ENCODE measurements at regions not wholly inside any gene's neighbourhood (a gene's known extent, or its start where the extent isn't known, plus 50 kb on each side); places are given as distances from the start of the nearest gene placed in this dataset.

DNA sequence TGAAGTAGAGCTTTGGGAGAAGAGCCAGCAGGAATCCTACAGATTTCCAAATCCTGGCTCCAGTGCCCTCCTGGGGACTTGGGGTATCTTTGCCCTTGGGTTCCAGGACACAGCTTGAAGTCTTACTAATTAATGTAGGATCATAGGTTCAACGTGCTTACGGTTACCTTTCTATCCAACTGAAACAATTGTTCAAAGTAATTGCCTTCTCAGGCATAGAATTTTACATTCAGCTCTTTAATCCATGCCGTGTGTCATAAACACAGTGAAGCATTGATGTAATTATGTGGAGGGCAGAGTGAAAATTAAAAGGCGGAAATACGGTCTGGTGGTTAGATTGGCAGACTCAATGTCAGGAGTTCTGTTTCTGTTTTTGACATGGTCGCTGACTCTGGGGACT lies 170.4 kb downstream of the COG6 start:
- TF ChIP-seq, protein P1, sequence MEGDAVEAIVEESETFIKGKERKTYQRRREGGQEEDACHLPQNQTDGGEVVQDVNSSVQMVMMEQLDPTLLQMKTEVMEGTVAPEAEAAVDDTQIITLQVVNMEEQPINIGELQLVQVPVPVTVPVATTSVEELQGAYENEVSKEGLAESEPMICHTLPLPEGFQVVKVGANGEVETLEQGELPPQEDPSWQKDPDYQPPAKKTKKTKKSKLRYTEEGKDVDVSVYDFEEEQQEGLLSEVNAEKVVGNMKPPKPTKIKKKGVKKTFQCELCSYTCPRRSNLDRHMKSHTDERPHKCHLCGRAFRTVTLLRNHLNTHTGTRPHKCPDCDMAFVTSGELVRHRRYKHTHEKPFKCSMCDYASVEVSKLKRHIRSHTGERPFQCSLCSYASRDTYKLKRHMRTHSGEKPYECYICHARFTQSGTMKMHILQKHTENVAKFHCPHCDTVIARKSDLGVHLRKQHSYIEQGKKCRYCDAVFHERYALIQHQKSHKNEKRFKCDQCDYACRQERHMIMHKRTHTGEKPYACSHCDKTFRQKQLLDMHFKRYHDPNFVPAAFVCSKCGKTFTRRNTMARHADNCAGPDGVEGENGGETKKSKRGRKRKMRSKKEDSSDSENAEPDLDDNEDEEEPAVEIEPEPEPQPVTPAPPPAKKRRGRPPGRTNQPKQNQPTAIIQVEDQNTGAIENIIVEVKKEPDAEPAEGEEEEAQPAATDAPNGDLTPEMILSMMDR (IDR thresholded peaks at IDR 0.05) = no peak

DNA sequence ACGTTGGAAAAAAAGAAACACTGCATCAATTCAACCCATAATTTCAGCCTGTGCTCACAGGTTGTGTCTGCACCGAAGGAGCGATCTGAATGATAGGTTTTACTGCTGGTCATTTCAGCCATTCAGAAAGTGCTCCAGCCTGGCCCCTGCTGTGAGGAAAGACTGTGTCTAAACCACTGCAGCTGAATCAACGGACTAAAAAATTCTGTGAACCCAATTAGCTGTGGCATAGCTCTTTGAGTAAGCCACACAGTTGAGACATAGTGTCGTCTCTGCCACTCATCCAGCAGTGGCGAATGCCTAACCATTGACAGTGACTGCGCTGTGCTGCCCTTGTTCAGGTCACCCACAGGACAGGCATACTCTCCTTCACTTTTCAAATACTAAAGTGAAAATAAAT lies 179.8 kb downstream of the COG6 start:
- TF ChIP-seq, protein P1 (IDR thresholded peaks at IDR 0.05) = no peak

DNA sequence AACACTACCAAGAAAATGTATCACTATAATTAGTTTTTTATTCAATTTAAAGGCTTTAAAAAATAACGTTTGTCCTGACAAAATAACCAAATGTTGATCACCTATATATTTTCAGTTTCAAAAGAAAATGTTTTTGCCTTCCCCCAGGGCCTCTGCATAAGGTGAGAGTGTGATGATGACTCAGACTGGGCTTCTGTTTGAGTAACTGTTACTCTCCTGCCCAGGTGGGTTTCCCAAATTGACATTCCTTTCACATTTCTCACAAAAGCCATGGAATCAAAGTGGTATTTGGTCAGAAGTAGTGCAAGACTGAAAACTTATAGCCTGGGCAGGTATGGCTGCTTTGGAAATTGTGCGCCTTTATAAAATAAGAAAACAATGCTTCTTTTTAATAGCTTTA lies 180.6 kb downstream of the COG6 start:
- TF ChIP-seq, protein P1 (IDR thresholded peaks at IDR 0.05) = no peak

DNA sequence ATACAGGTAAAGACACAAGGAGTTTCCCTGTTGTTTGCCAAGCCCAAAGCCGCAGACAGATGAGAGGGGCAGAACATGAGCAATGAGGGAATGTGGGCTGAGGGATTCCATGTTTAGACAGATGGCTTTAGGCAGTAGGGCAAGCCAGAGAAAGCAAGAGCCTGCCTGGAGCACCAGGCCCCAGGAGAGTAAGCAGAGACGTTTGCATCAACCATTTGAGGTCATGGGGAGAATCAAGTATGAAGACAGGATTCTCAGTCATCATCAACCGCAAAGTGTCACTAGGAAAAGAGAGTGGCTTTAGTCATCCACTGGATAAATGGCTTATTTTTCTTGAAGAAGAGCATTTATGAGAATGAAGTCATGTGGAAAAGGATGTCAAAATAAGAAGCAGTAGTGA lies 184.7 kb downstream of the COG6 start:
- TF ChIP-seq, protein P1 (IDR thresholded peaks at IDR 0.05) = no peak

DNA sequence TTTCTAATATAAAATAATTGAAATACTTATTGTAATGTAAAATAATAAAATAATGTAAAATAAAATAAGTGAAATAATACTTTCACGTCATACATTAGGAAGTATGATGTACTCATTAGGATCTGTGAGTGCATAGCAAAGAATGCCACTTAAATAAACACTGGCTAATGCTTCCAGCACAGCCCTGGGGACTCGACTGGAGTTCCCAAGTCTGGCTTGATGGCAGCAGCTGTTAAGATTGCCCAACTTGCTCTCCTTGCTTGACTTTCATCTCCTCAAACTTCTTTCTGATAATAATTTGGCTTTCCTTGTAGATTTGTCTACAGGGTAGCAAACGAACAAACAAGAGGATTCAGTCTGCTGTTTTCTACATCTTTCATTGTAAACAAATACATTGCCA lies 191.9 kb downstream of the COG6 start:
- TF ChIP-seq, protein P1 (IDR thresholded peaks at IDR 0.05) = no peak

DNA sequence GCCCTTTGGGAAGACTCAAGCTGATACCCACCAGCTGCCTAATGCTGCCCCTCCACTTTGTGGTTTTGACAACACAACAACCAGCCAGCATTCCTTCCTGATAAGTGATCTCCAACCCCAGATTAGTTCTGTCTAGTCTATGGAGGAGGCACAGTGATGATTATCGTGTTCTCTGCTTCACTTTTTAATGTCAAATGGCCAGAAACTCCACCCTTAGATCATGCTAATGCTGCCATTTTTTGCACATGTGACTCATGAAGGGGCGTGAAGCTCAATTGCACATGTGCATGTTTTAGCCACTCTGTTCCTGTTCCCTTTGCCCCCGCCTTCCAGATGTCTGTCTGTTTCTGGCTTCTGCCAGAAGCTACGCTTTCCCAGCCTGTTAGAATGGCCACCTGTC lies 199.8 kb downstream of the COG6 start:
- TF ChIP-seq, protein P1 (IDR thresholded peaks at IDR 0.05) = no peak

DNA sequence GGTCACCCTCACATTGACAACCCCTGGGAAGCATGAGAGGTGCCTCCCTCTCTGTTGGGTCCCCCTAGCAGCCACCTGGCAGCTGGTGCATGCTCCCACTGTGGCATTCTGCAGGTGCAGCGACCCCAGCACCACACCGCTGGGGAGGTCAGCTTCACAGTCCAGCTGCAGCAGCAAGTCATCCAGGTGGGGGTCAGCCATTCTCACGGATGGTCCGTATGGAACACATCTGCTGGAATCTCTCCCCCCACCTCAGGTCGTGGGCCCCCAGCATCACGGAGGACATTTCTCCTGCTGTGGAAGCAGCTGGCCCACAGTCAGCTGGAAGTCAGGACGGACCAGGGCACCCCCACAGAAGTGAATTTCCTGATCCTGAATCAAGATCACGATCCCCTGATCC lies 201.3 kb downstream of the COG6 start:
- TF ChIP-seq, protein P1 (IDR thresholded peaks at IDR 0.05) = no peak

DNA sequence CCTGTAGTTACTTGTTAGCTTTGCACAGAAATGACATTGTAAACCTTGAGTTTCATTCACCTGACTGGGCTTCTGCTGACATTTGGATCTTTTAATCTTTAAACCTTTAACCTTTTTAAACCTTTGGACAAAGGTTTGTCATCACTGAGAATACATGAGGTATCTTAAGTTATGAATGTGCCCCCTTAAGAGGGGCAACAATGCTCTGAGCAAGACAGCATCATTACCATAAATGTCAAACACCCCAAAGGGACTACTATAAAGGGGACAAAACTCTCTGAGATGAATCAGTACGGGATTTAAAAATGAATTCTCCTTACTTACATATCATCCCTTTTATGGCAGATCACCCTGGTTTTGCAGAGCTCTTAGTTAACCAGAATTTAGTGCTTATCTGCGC lies 203.3 kb downstream of the COG6 start:
- TF ChIP-seq, protein P1 (IDR thresholded peaks at IDR 0.05) = no peak
